Ascending aorta (tissue), 2 donors: ENCODE measurements at regions not wholly inside any gene's neighbourhood (a gene's known extent, or its start where the extent isn't known, plus 50 kb on each side); places are given as distances from the start of the nearest gene placed in this dataset.

ENCODE experiments used
- DNase-seq, 2 donors: peaks; one replicate each; pipeline ENCODE4 v3.0.0-alpha.2; 2019; ENCODE audit warnings: low spot score in 2 of 2
- H3K27ac ChIP-seq, 2 donors: fragments of 200-600 bp; sonication (generic); one replicate each; pipeline ENCODE4 v1.5.1; 2016 to 2017; ENCODE audit warnings: mild to moderate bottlenecking in 1 of 2
- H3K27me3 ChIP-seq: fragments of 200-600 bp; sonication (generic); one replicate; pipeline ENCODE4 v1.5.1; 2017
- H3K36me3 ChIP-seq, 2 donors: fragments of 200-600 bp; sonication (generic); one replicate each; pipeline ENCODE4 v1.5.1; 2016
- H3K4me1 ChIP-seq, 2 donors: fragments of 200-600 bp; sonication (generic); one replicate each; pipeline ENCODE4 v1.5.1; 2016 to 2017; ENCODE audit warnings: mild to moderate bottlenecking in 1 of 2
- H3K4me3 ChIP-seq, 2 donors: fragments of 200-600 bp; sonication (generic); one replicate each; pipeline ENCODE4 v1.5.1; 2016 to 2017; ENCODE audit warnings: mild to moderate bottlenecking in 1 of 2
- H3K9me3 ChIP-seq, 2 donors: fragments of 200-600 bp; sonication (generic); one replicate each; pipeline ENCODE4 v1.5.1; 2016
- intact Hi-C: fragments of 100-400 bp; cut with DNase I; formaldehyde crosslinking; loops from one replicate; pipeline ENCODE4 v1.15.1; 2023
- TF ChIP-seq, protein P1 (sequence below), 3 experiments: fragments of 200-600 bp in 2 of 3; fragments of 450-650 bp in 1 of 3; sonication (generic) in 2 of 3; IDR thresholded peaks; one replicate each; pipeline ENCODE4 v1.5.1; 2016 to 2019; ENCODE audit warnings: antibody characterized with exemption in 3 of 3, mild to moderate bottlenecking in 1 of 3, moderate library complexity in 1 of 3

DNA sequence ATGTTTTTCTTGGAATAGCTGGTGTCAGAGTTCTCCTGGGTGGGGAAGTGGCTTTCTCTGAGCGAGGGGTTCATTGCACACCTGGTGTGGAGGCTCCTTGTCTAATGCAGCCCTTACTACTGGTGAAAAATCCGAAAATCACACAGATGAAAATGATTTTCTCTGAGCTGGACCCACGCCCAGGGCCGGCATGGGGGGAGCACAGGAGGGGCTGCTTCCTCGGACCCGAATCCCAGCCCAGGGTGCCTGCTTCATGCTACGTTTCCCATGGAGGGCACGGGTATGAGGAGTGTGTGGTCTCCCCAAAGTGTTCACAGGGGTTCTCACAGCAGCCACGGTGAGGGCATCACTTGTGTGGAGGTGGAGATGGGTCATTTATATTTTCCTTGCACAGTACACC is 288.0 kb upstream of the HDAC4 start:
- peaks cover 0 to 3% of the 10 kb centered on the region in 2 donors for H3K4me1 ChIP-seq
- no peak for DNase-seq
- no peaks in the 10 kb centered on the region for H3K36me3 ChIP-seq
- no peak overlapping the region for H3K27ac ChIP-seq
- intact Hi-C loops = no loop called here
- no peaks in the 10 kb centered on the region for H3K9me3 ChIP-seq
- H3K27me3 ChIP-seq = no peaks in the 10 kb centered on the region
- TF ChIP-seq, protein P1, sequence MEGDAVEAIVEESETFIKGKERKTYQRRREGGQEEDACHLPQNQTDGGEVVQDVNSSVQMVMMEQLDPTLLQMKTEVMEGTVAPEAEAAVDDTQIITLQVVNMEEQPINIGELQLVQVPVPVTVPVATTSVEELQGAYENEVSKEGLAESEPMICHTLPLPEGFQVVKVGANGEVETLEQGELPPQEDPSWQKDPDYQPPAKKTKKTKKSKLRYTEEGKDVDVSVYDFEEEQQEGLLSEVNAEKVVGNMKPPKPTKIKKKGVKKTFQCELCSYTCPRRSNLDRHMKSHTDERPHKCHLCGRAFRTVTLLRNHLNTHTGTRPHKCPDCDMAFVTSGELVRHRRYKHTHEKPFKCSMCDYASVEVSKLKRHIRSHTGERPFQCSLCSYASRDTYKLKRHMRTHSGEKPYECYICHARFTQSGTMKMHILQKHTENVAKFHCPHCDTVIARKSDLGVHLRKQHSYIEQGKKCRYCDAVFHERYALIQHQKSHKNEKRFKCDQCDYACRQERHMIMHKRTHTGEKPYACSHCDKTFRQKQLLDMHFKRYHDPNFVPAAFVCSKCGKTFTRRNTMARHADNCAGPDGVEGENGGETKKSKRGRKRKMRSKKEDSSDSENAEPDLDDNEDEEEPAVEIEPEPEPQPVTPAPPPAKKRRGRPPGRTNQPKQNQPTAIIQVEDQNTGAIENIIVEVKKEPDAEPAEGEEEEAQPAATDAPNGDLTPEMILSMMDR (IDR thresholded peaks at IDR 0.05) = no peak
- no peak overlapping the region for H3K4me3 ChIP-seq

DNA sequence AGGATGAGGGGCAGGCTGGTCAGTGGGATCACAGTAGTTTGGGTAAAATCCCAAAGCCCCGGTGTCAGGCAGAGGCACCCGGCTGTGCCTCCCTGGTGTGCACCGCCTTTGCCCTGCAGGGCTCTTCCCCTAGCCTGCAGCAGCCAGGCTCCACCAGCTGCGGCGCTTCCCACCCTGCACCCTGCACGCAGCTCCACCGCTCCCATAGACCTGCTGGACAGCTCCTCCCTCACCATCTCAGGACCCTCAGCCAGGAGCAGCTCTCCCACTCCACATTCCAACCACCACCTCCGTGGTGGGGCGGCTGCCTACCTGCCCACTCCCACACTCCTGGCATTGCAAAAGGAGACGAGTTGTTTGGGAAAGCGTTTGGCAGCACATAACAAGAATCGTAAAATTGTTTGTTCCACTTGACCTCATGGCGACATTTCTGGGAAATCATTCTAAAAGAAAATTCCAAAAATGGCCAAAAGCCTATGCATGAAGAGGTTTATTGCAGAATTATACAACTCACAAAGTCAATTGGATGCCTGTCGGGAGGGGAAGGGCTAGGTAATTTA is 287.4 kb upstream of the HDAC4 start:
- intact Hi-C loops = no loop called here
- Histone ChIP-seq H3K4me3 (no peak overlapping the region), H3K36me3 (no peaks in the 10 kb centered on the region), H3K9me3 (no peaks in the 10 kb centered on the region), H3K4me1 (peaks cover 0 to 3% of the 10 kb centered on the region in 2 donors), H3K27ac (no peak overlapping the region), H3K27me3 (no peaks in the 10 kb centered on the region)
- DNase-seq = no peak
- TF ChIP-seq, protein P1 (IDR thresholded peaks at IDR 0.05) = no peak

DNA sequence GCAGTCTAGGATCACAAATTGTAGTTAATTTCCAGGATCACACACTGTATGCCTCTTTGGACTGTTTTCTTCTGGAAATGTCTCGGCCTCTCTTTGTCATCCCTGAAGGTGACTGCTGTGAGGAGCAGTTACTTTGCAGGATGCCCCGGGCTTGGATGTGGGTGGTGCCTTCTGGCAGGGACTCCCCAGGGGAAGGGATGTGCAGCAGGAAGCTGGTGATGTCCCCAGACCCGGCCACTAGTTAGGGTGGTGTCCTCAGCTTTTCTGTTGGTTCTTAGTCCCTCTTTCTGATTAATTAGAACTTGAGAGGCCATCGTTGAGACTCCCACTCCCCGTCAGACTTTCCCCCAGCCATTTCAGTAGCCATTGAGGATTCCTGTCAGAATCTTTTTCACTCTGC is 286.6 kb upstream of the HDAC4 start:
- TF ChIP-seq, protein P1 (IDR thresholded peaks at IDR 0.05) = no peak
- peak in 1 of 2 donors; percentile 15 for DNase-seq
- Histone ChIP-seq H3K27me3 (no peaks in the 10 kb centered on the region), H3K4me1 (peaks cover 0 to 3% of the 10 kb centered on the region in 2 donors), H3K9me3 (peaks cover 0 to 4% of the 10 kb centered on the region in 2 donors), H3K27ac (no peak overlapping the region), H3K4me3 (no peak overlapping the region), H3K36me3 (no peaks in the 10 kb centered on the region)
- intact Hi-C loops = no loop called here

DNA sequence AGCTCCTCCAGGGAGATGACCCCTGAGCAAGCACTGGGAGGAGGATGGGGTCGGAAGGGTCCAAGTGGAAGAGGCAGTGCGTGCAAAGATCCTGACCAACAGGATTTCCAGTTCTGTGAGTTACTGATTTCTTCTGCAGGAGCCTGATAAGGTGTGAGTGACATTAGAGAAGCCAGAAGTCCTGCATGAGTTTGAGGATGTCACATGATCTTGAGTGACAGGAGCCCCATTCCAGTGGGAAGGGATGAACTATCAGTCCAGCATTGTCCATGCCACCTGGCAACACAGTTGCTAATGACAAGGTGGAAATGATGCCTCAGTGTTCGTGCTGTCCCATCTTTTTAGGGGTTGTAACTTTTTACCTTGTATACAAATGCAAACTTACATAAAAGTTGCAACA is 285.1 kb upstream of the HDAC4 start:
- Histone ChIP-seq H3K9me3 (peaks cover 0 to 4% of the 10 kb centered on the region in 2 donors), H3K27ac (no peak overlapping the region), H3K36me3 (no peaks in the 10 kb centered on the region), H3K4me1 (no peaks in the 10 kb centered on the region), H3K27me3 (no peaks in the 10 kb centered on the region), H3K4me3 (no peak overlapping the region)
- intact Hi-C loops = no loop called here
- no peak for DNase-seq
- TF ChIP-seq, protein P1 (IDR thresholded peaks at IDR 0.05) = no peak

DNA sequence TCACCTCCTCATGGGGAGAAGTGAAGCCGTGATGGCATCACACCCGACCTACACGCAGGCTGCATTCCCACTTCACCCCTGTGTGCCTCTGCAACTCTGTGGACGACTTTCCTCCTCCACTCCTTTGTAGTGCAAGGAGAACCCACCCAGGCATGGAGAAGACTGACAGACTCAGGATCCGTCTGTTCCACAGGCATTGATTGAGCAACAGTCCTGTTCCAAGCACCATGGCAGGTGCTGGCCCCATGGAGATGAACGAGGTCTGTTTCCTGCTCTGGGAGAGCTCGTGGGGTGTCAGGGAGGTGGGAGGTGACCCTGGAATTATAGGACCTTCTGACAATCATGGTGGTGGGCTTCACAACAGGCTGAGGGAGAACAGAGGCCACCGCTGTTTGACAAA is 284.7 kb upstream of the HDAC4 start:
- TF ChIP-seq, protein P1 (IDR thresholded peaks at IDR 0.05) = no peak
- H3K27me3 ChIP-seq = no peaks in the 10 kb centered on the region
- no peak overlapping the region for H3K4me3 ChIP-seq
- intact Hi-C loops = no loop called here
- H3K36me3 ChIP-seq = no peaks in the 10 kb centered on the region
- H3K4me1 ChIP-seq = no peaks in the 10 kb centered on the region
- H3K9me3 ChIP-seq = peaks cover 0 to 4% of the 10 kb centered on the region in 2 donors
- H3K27ac ChIP-seq = no peak overlapping the region
- DNase-seq = no peak

DNA sequence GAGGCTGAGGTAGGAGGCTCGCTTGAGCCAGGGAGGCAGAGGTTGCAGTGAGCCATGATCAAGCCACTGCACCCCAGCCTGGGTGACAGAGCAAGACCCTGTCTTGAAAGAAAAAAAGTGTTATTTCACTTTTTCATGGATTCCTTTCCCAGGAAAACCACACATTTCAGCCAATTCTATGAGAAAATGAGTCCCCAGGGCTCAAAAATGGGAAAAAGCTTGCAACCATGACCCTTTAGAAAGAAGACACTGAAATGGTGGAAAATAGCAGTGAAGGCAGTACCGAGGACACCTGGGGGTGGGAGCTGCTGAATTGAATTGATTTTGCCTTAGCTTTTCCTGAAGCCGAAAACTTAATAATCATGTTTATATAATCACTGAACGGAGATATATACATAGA is 284.2 kb upstream of the HDAC4 start:
- Histone ChIP-seq H3K9me3 (peaks cover 0 to 4% of the 10 kb centered on the region in 2 donors), H3K36me3 (no peaks in the 10 kb centered on the region), H3K27ac (no peak overlapping the region), H3K27me3 (no peaks in the 10 kb centered on the region), H3K4me1 (no peaks in the 10 kb centered on the region), H3K4me3 (no peak overlapping the region)
- DNase-seq = no peak
- TF ChIP-seq, protein P1 (IDR thresholded peaks at IDR 0.05) = no peak
- intact Hi-C loops = no loop called here
